Calu3 (cell line): ENCODE measurements at regions not wholly inside any gene's neighbourhood (a gene's known extent, or its start where the extent isn't known, plus 50 kb on each side); places are given as distances from the start of the nearest gene placed in this dataset.

ENCODE experiments used
- BruUV-seq: library from RNA; stranded (reverse); fragments of 400-500 nt; replicated peaks from 2 replicates; lab custom pipeline; 2021; lab: Mats Ljungman, UMichigan
- CTCF ChIA-PET: fragments of 300-600 bp; sonication (Branson Sonifier 250); formaldehyde crosslinking; loops from one replicate; lab custom pipeline; 2022; ENCODE audit warnings: antibody characterized with exemption; lab: Charles Lee
- DNase-seq: peaks from one replicate; pipeline ENCODE4 v3.0.0; 2022
- H3K27ac Mint-ChIP-seq: one replicate; pipeline ENCODE4 v1.8.0; 2022; ENCODE audit warnings: mixed read lengths; ENCODE audit not compliant: unreplicated experiment
- H3K27me3 Mint-ChIP-seq: one replicate; pipeline ENCODE4 v1.8.0; 2022; ENCODE audit warnings: mixed read lengths; ENCODE audit not compliant: unreplicated experiment
- H3K36me3 Mint-ChIP-seq: one replicate; pipeline ENCODE4 v1.8.0; 2022; ENCODE audit warnings: mild to moderate bottlenecking, moderate library complexity, mixed read lengths; ENCODE audit not compliant: insufficient read depth, unreplicated experiment
- H3K4me1 Mint-ChIP-seq: one replicate; pipeline ENCODE4 v1.8.0; 2022; ENCODE audit warnings: mild to moderate bottlenecking, low read depth, mixed read lengths; ENCODE audit not compliant: unreplicated experiment
- H3K4me3 Mint-ChIP-seq: one replicate; pipeline ENCODE4 v1.8.0; 2022; ENCODE audit warnings: mild to moderate bottlenecking, low read depth, moderate library complexity, mixed read lengths; ENCODE audit not compliant: unreplicated experiment
- H3K9me3 Mint-ChIP-seq: one replicate; pipeline ENCODE4 v1.8.0; 2022; ENCODE audit warnings: low read depth, mixed read lengths; ENCODE audit not compliant: unreplicated experiment
- intact Hi-C: fragments of 100-400 bp; cut with micrococcal nuclease; formaldehyde crosslinking; loops from one replicate; pipeline ENCODE4 v1.10.0; 2022; ENCODE audit not compliant: unreplicated experiment
- TF ChIP-seq, protein P1 (sequence below): fragments of 200-600 bp; IDR thresholded peaks from one replicate; pipeline ENCODE4 v1.8.0; 2022; ENCODE audit warnings: antibody characterized with exemption; ENCODE audit not compliant: unreplicated experiment

DNA sequence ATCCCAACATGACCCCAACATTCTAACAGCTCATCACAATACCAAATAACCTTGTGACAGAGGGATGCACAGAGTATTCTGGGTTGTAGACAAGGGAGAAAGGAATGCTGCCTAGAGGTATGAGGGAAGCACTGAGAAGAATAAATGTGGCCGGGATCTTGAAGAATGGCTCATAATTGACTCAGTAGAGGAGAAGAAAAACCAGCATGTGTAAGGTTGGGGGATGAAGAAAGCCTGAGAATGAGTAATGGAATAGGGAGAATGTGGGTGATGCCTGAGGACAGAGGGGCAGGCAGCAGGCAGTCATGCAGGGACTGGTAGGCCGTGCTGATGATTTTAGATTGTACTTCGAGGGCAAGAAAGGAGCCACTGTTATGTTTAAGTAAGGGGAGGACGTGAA, 75.4 kb upstream of the ELMO1 start:
- no peak overlapping the region for H3K27ac Mint-ChIP-seq

DNA sequence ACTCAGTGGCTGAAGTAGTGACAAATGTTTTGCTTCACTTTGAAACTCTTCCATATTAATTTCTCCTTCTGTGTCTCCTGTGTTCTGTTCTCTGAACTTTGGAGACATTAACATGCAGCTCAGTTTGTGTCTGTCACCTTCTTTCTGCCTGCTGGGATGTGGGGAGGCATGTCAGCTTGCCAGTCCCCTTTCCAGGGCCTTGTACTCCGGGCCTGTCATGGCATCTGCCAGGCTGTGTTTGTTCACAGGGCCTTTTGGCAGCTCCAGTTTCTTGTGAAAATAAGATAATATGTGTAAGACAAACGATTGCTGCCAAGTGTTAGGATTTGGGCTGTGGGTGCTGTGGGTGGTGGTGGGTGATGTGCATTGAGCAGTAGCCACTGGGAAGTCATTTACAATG, 76.1 kb upstream of the ELMO1 start:
- CTCF ChIA-PET = no interaction called here
- no peak for DNase-seq
- Mint-ChIP-seq H3K36me3 (no peaks in the 10 kb centered on the region), H3K9me3 (no peaks in the 10 kb centered on the region), H3K27ac (no peak overlapping the region), H3K4me3 (no peak overlapping the region), H3K4me1 (no peaks in the 10 kb centered on the region), H3K27me3 (no peaks in the 10 kb centered on the region)
- TF ChIP-seq, protein P1, sequence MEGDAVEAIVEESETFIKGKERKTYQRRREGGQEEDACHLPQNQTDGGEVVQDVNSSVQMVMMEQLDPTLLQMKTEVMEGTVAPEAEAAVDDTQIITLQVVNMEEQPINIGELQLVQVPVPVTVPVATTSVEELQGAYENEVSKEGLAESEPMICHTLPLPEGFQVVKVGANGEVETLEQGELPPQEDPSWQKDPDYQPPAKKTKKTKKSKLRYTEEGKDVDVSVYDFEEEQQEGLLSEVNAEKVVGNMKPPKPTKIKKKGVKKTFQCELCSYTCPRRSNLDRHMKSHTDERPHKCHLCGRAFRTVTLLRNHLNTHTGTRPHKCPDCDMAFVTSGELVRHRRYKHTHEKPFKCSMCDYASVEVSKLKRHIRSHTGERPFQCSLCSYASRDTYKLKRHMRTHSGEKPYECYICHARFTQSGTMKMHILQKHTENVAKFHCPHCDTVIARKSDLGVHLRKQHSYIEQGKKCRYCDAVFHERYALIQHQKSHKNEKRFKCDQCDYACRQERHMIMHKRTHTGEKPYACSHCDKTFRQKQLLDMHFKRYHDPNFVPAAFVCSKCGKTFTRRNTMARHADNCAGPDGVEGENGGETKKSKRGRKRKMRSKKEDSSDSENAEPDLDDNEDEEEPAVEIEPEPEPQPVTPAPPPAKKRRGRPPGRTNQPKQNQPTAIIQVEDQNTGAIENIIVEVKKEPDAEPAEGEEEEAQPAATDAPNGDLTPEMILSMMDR = no peak
- intact Hi-C loops = no loop called here
- no TSS peak for BruUV-seq

More for the DNA sequence above, 75.4 kb upstream of the ELMO1 start:
- H3K4me3 Mint-ChIP-seq = no peak overlapping the region
- no peaks in the 10 kb centered on the region for H3K4me1 Mint-ChIP-seq
- H3K9me3 Mint-ChIP-seq = no peaks in the 10 kb centered on the region
- no peaks in the 10 kb centered on the region for H3K27me3 Mint-ChIP-seq
- TF ChIP-seq, protein P1 = no peak
- no peaks in the 10 kb centered on the region for H3K36me3 Mint-ChIP-seq
- no peak for DNase-seq
- BruUV-seq = no TSS peak
- intact Hi-C loops = no loop called here
- CTCF ChIA-PET = no interaction called here

DNA sequence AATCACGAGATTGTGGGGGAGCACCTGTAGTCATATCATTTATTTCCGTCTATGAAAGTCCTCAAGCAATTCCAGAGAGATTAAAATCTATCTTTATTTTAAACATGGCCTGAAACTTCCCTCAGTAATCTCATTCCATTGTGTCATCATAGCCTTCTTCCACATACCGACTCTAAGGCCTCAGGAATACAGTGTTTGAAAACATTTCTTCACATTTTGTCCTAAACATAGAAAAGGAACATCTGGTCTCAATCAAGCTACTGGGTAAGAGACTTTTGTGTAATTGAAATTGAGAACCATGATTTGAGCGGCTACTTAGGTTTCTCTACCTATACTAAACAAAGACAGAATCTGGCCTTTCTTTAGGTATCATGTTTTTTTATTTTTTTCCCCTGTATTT, 78.0 kb upstream of the ELMO1 start:
- H3K4me3 Mint-ChIP-seq = no peak overlapping the region
- H3K4me1 Mint-ChIP-seq = no peaks in the 10 kb centered on the region
- no peak overlapping the region for H3K27ac Mint-ChIP-seq
- no peaks in the 10 kb centered on the region for H3K9me3 Mint-ChIP-seq
- CTCF ChIA-PET = no interaction called here
- TF ChIP-seq, protein P1 = no peak
- H3K36me3 Mint-ChIP-seq = no peaks in the 10 kb centered on the region
- no peaks in the 10 kb centered on the region for H3K27me3 Mint-ChIP-seq
- intact Hi-C loops = no loop called here
- BruUV-seq = no TSS peak
- no peak for DNase-seq

DNA sequence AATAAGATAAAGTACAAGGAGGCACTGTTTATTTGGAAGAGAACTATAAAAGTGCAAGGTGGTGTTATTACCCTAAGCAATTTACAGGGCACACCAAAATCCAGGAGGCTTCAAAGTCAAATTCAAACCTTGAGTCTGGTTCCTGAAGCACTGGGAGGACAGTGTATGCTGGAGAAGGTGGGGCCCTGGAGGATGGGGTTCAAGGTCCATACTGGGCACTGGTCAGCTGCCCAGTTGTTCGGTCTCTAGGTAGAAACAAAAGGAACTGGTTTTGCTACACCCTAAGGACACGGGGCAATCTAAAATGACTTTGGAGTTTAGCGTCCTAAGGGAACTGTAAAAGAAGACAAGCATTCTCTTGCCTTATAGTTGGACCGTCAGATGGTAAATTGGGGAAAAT, 78.4 kb upstream of the ELMO1 start:
- no peaks in the 10 kb centered on the region for H3K36me3 Mint-ChIP-seq
- TF ChIP-seq, protein P1 = no peak
- H3K4me3 Mint-ChIP-seq = no peak overlapping the region
- H3K9me3 Mint-ChIP-seq = no peaks in the 10 kb centered on the region
- peaks cover 4% of the 10 kb centered on the region for H3K27me3 Mint-ChIP-seq
- no peak overlapping the region for H3K27ac Mint-ChIP-seq
- DNase-seq = no peak
- intact Hi-C loops = no loop called here
- CTCF ChIA-PET = no interaction called here
- H3K4me1 Mint-ChIP-seq = no peaks in the 10 kb centered on the region
- BruUV-seq = no TSS peak
